Pons (tissue), 1 donor: ENCODE measurements at regions not wholly inside any gene's neighbourhood (a gene's known extent, or its start where the extent isn't known, plus 50 kb on each side); places are given as distances from the start of the nearest gene placed in this dataset.
"Not testable (repeated sequence)": the region's sequence is repeated elsewhere in the genome, so short reads cannot be mapped to it uniquely, and the experiment has no call there.

ENCODE experiments used
- DNase-seq: peaks from one replicate; pipeline ENCODE4 v3.0.0-alpha.2; 2016; ENCODE audit warnings: low spot score

GRCh38 chr13:67934617-67935330 lies 704.6 kb upstream of the PCDH9 start:
- DNase-seq = no peak

DNA sequence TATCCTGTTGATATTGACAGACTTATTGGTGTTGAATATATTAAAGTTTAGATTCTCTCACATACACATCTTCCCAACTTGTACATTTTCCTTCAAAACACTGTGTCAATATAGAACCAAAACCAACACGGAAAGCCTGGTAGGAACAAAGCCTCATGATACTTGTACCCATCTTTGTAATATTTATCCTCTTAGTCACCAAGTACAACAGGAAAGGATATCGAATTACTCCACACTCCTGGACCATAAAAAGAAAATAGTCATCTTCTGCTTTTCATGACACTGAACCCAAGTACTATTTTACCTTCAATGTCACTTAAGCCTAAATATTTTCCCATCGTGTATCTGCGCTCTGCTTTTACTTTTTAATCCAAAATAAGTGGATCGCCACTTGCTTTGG lies 702.9 kb upstream of the PCDH9 start:
- DNase-seq = no peak

GRCh38 chr13:67917291-67917987 lies 687.3 kb upstream of the PCDH9 start:
- DNase-seq = no peak

DNA sequence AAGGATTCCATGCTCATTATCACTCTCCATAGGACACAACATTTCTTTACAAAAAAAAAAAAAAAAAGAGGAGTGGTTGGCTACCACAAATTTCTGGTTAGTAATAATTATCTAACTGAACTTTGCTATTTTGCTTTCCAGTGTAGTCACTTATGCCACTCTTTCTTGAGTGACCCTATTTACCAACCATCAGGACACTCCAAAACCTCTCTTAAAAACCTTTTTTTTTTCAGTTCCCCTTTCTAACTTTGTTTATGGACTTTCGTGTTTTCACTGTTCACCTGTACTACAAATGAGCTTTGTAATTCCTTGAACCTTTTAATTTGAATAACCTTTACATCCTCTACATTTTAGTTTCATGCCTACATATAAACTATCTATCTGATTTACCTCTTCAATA lies 686.5 kb upstream of the PCDH9 start:
- no peak for DNase-seq

GRCh38 chr13:67914535-67914934 lies 684.4 kb upstream of the PCDH9 start:
- no peak for DNase-seq

DNA sequence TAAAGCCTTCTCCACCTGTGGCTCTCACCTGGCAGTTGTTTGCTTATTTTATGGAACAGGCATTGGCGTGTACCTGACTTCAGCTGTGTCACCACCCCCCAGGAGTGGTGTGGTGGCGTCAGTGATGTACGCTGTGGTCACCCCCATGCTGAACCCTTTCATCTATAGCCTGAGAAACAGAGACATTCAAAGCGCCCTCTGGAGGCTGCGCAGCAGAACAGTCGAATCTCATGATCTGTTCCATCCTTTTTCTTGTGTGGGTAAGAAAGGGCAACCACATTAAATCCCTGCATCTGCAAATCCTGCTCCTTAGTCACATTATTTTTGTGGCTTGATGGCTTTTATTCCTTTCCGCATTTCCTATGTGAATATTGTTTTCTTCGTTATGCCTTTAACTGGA lies 672.8 kb upstream of the PCDH9 start:
- not testable (repeated sequence) for DNase-seq

GRCh38 chr13:67880916-67881315 lies 650.8 kb upstream of the PCDH9 start:
- DNase-seq = no peak

DNA sequence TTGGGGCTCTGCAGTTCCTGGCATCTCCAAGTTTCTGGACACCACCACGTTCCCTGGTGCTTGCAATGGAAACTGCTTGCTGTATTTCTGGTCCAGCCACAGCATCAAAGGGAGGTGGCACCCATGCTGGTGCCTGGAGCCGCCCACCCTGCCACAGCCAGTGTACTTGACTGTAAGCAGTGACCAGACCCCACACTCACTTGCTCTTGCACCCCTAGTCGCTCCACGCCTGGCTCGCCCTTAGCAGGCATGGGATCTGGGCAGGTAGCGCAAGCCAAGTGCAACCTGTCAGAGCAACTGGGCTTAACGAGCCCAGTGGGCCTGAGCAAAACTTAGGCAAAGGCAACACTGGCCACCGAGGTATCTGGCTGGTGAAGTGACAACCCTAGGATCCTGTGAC lies 648.2 kb upstream of the PCDH9 start:
- DNase-seq = no peak

DNA sequence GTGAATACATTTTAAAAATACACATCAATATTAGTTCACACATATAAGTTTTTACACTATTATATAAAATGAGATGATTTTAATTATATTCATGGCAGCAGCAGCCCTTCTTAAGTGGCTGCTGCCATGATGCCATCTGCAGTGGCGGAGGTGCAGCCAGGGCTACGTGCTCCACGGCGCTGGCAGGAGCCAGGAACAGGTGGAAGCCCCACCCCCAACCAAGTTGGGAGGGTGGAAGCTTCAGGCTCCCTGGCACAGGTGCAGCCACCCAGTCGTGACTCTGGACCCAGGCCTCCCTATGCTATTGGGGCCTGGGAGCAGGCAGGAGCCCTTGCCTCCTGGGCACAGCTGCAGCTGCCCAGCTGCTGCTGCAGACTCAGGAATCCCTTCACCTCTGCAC lies 646.9 kb upstream of the PCDH9 start:
- no peak for DNase-seq

DNA sequence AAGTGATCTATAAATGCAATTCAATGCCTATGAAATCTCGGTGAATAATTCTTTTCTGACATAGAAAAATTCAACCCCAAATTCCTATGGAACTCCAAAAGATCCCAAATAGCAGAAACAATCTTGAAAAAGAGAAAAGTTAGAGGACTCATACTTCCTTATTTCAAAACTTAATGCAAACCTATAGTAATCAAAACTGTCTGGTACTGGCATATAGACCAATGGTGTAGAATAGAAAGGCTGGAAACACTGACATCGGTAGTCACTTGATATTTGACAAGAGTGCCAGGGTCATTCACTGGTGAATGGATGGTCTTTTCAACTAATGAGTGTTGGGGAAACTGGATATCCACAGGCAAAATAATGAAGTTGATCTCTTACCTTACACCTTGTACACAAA lies 637.1 kb upstream of the PCDH9 start:
- DNase-seq = no peak

GRCh38 chr13:67860315-67860714 lies 630.2 kb upstream of the PCDH9 start:
- DNase-seq = no peak

- DNase-seq = no peak
Observed at GRCh38 chr13:67859904-67860303, 629.8 kb upstream of the PCDH9 start.

GRCh38 chr13:67857581-67858310 lies 627.6 kb upstream of the PCDH9 start:
- no peak for DNase-seq

GRCh38 chr13:67856955-67857354 lies 626.8 kb upstream of the PCDH9 start:
- DNase-seq = no peak

- no peak for DNase-seq
Observed at GRCh38 chr13:67855741-67856238, 625.7 kb upstream of the PCDH9 start.

- no peak for DNase-seq
Observed at GRCh38 chr13:67854990-67855389, 624.9 kb upstream of the PCDH9 start.

DNA sequence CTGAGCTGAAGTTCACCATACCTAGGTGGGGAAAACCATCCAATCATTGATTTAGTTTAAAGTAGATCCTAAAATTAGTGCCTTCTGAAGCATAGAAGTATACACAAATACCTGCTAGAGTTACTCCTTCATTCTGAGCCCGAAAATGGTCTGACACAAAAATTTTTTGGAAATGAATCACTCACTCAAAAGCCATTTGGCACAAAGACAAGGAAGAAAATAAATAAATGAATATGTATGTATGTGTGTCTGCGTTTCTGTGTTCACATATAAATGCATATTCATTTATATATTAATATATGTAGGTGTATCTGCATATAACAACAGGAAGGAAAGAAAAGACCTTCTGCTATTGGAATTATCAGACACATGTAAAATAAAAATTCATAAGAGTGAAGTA lies 614.4 kb upstream of the PCDH9 start:
- DNase-seq = no peak

DNA sequence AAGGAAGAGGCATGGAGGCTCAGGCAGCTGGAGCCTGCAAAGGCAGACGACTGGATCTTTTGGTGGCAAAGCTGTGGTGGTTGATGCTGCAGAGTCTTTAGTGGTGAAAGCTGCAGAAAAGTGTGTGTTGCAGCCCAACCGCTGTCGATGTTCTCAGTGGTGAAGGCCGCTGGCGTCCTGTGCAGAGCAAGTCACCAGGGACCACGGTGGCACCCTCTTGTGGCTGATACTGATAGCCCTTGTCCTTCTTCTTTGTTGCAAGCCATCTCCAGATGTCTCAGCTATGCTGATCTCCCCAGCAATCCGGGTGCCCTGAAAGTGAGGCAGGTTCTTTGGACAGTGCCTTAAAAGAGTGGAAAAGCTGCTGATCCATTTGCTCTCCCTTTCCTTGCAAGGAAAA lies 610.9 kb upstream of the PCDH9 start:
- no peak for DNase-seq

DNA sequence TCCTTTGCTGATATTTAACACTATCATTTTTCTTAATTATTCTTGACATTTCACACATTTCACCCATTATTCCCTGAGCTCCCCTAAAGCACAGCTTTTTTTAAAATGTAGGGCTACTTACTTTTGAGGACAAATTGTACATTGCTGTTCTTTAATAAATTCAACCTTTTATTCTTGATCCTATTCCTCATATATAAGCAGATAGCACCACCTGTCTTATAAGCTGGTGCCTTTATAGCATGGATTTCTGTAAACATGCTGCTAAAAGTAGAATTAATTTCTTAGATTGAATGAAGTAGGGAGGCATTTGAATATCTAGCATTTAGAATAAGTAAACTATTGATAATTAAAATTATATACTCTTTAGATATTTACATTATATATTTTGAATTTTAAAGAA lies 603.4 kb upstream of the PCDH9 start:
- no peak for DNase-seq

- no peak for DNase-seq
Observed at GRCh38 chr13:67829641-67830040, 599.5 kb upstream of the PCDH9 start.

- no peak for DNase-seq
Observed at GRCh38 chr13:67827992-67828391, 597.9 kb upstream of the PCDH9 start.

- DNase-seq = no peak
Observed at GRCh38 chr13:67821606-67822005, 591.5 kb upstream of the PCDH9 start.

DNA sequence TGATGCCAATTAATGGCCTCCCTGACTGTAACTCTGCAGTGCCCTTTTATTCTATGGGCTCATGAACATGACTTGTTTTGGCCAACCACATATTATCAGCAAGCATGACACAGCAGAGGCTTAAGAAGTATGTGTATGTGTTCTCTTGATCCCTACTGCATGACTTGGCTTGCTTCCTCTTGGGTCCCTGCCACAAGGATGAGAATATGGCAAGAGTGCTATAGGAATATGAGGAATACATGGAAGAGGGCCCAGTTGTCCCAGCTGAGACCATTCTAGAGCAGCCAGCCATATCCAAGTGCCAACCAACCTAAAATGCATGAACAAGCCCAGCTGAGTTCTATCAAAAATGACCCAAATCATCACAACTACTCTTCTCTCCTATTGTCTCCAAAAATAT lies 576.7 kb upstream of the PCDH9 start:
- DNase-seq = no peak
